Activated T-helper 1 cell treated with Interleukin-2 at 50 U/mL for 16 hours (primary cell): ENCODE measurements at regions not wholly inside any gene's neighbourhood (a gene's known extent, or its start where the extent isn't known, plus 50 kb on each side); places are given as distances from the start of the nearest gene placed in this dataset.
"Not testable (repeated sequence)": the region's sequence is repeated elsewhere in the genome, so short reads cannot be mapped to it uniquely, and the experiment has no call there.

ENCODE experiments used
- DNase-seq: peaks from one replicate; pipeline ENCODE4 v3.0.0-alpha.2; 2020; ENCODE audit warnings: low read depth

GRCh38 chrX:45557387-45557786, 356.7 kb upstream of the DIPK2B start:
- no peak for DNase-seq

- DNase-seq: no peak
Observed at GRCh38 chrX:45554736-45555135, 354.1 kb upstream of the DIPK2B start.

GRCh38 chrX:45553417-45553816, 352.7 kb upstream of the DIPK2B start:
- no peak for DNase-seq

GRCh38 chrX:45546697-45547096, 346.0 kb upstream of the DIPK2B start:
- DNase-seq: not testable (repeated sequence)

- no peak for DNase-seq
Observed at GRCh38 chrX:45540181-45540580, 339.5 kb upstream of the DIPK2B start.

- no peak for DNase-seq
Observed at GRCh38 chrX:45537936-45538335, 337.3 kb upstream of the DIPK2B start.

GRCh38 chrX:45527834-45528233, 327.2 kb upstream of the DIPK2B start:
- DNase-seq: no peak

GRCh38 chrX:45524805-45525204, 324.1 kb upstream of the DIPK2B start:
- DNase-seq: no peak

- no peak for DNase-seq
Observed at GRCh38 chrX:45524296-45524695, 323.6 kb upstream of the DIPK2B start.

GRCh38 chrX:45518552-45518951, 317.9 kb upstream of the DIPK2B start:
- DNase-seq: no peak

- DNase-seq: no peak
Observed at GRCh38 chrX:45517090-45517973, 316.7 kb upstream of the DIPK2B start.

- DNase-seq: no peak
Observed at GRCh38 chrX:45515262-45516215, 314.9 kb upstream of the DIPK2B start.

- DNase-seq: no peak
Observed at GRCh38 chrX:45513042-45513441, 312.4 kb upstream of the DIPK2B start.

- DNase-seq: no peak
Observed at GRCh38 chrX:45508454-45508853, 307.8 kb upstream of the DIPK2B start.

- no peak for DNase-seq
Observed at GRCh38 chrX:45506149-45506730, 305.6 kb upstream of the DIPK2B start.

GRCh38 chrX:45505214-45505613, 304.5 kb upstream of the DIPK2B start:
- DNase-seq: no peak

- DNase-seq: not testable (repeated sequence)
Observed at GRCh38 chrX:45503787-45504362, 303.2 kb upstream of the DIPK2B start.

GRCh38 chrX:45502396-45502795, 301.7 kb upstream of the DIPK2B start:
- DNase-seq: no peak

- no peak for DNase-seq
Observed at GRCh38 chrX:45497290-45497689, 296.6 kb upstream of the DIPK2B start.

GRCh38 chrX:45485719-45486118, 285.0 kb upstream of the DIPK2B start:
- no peak for DNase-seq

- DNase-seq: no peak
Observed at GRCh38 chrX:45479835-45480422, 279.3 kb upstream of the DIPK2B start.
